Keratinocyte (primary cell): ENCODE measurements at regions not wholly inside any gene's neighbourhood (a gene's known extent, or its start where the extent isn't known, plus 50 kb on each side); places are given as distances from the start of the nearest gene placed in this dataset.

Experiments used
- CTCF ChIP-seq, 3 experiments: IDR thresholded peaks in 1 of 3; conservative IDR thresholded peaks in 1 of 3; optimal IDR thresholded peaks in 1 of 3; 2 replicates in 2 of 3; 3 replicates in 1 of 3; pipeline versions ENCODE3 to v1.5.1; 2011; ENCODE audit warnings: low read length in 3 of 3, mild to moderate bottlenecking in 3 of 3, moderate library complexity in 2 of 3, control low read depth in 1 of 3, inconsistent platforms in 1 of 3; ENCODE audit not compliant: insufficient read depth in 2 of 3; ENCODE audit errors: extremely low read depth in 1 of 3
- EZH2 ChIP-seq: IDR thresholded peaks from one replicate; pipeline ENCODE4 v1.6.1; 2012; ENCODE audit warnings: inconsistent platforms, mild to moderate bottlenecking, low read length, moderate library complexity

- TF ChIP-seq CTCF (optimal IDR thresholded peaks at IDR 0.05 in 1 of 3, IDR thresholded peaks at IDR 0.05 in 1 of 3, conservative IDR thresholded peaks at IDR 0.05 in 1 of 3; ENCODE audit: extremely low read depth in 1 of 3, insufficient read depth in 2 of 3, low read length in 3 of 3) (no peak), EZH2 (no peak)
These were observed 873.5 kb upstream of the POU3F3 start for GRCh38 chr2:103980401-103980800.
